Endothelial cell of umbilical vein (primary cell): ENCODE measurements at regions not wholly inside any gene's neighbourhood (a gene's known extent, or its start where the extent isn't known, plus 50 kb on each side); places are given as distances from the start of the nearest gene placed in this dataset.

Experiments
- BruUV-seq: library from RNA; stranded (reverse); fragments of 400-500 nt; replicated peaks from 2 replicates; lab custom pipeline; 2021; lab: Mats Ljungman, UMichigan
- CTCF ChIA-PET: fragments of 300-600, 350-600 bp; sonication (Branson Sonifier 250); formaldehyde crosslinking; loops from one replicate; lab custom pipeline; 2021; ENCODE audit warnings: antibody characterized with exemption, inconsistent platforms; lab: Charles Lee
- POLR2A ChIA-PET: fragments of 300-600, 350-600 bp; sonication (Branson Sonifier 250); formaldehyde crosslinking; loops from one replicate; lab custom pipeline; 2021; ENCODE audit warnings: antibody characterized with exemption, inconsistent platforms; lab: Charles Lee
- DNase-seq: peaks from one replicate; pipeline ENCODE4 v3.0.0-alpha.2; 2011; ENCODE audit warnings: low read depth, low spot score
- FAIRE-seq: peaks from 2 replicates; lab custom pipeline; 2011; peaks lifted over from hg19 to GRCh38; lab: Jason Lieb, UNC
- H2AFZ ChIP-seq: 2 replicates; pipeline ENCODE4 v1.6.0; 2012; ENCODE audit warnings: low read depth, low read length, control low read depth, inconsistent platforms
- H3K27ac ChIP-seq: 2 replicates; pipeline ENCODE4 v1.5.1; 2011; ENCODE audit warnings: low read depth, mild to moderate bottlenecking, control low read depth, low read length, moderate library complexity; ENCODE audit not compliant: insufficient read depth
- H3K27me3 ChIP-seq, 2 experiments: 2 replicates each; pipeline versions ENCODE4 v1.6.0 to v1.6.1; 2011; ENCODE audit warnings: low read length in 2 of 2, mixed read lengths in 1 of 2; ENCODE audit not compliant: control insufficient read depth in 2 of 2, insufficient read depth in 2 of 2
- H3K36me3 ChIP-seq, 2 experiments: 2 replicates in 1 of 2; 3 replicates in 1 of 2; pipeline ENCODE4 v1.5.1; 2011; ENCODE audit warnings: low read length in 2 of 2, mild to moderate bottlenecking in 1 of 2, moderate library complexity in 1 of 2; ENCODE audit not compliant: control insufficient read depth in 2 of 2, insufficient read depth in 2 of 2; ENCODE audit errors: extremely low read depth in 1 of 2
- H3K4me1 ChIP-seq: 3 replicates; pipeline ENCODE4 v1.5.1; 2011; ENCODE audit warnings: mild to moderate bottlenecking, low read length; ENCODE audit not compliant: control insufficient read depth, insufficient read depth; ENCODE audit errors: extremely low read depth
- H3K4me2 ChIP-seq: 2 replicates; pipeline ENCODE4 v1.6.1; 2011; ENCODE audit warnings: low read length, control low read depth, mixed read lengths; ENCODE audit not compliant: insufficient read depth
- H3K4me3 ChIP-seq, 3 experiments: fragments of 200-600 bp in 1 of 3; sonication (generic), shearing (Covaris generic) in 1 of 3; replicated peaks in 1 of 3; 2 replicates each; pipeline ENCODE4 v1.5.1; 2011 to 2016; ENCODE audit warnings: control low read depth in 3 of 3, low read length in 3 of 3, mild to moderate bottlenecking in 2 of 3, inconsistent platforms in 1 of 3, low read depth in 1 of 3, moderate library complexity in 1 of 3; ENCODE audit not compliant: insufficient read depth in 1 of 3
- H3K79me2 ChIP-seq: 2 replicates; pipeline ENCODE4 v1.6.0; 2012; ENCODE audit warnings: low read length, inconsistent platforms; ENCODE audit not compliant: control insufficient read depth, insufficient read depth
- H3K9ac ChIP-seq: replicated peaks from 2 replicates; pipeline ENCODE3; 2011; ENCODE audit warnings: low read length, control low read depth; ENCODE audit not compliant: insufficient read depth; ENCODE audit errors: extremely low read depth
- H3K9me1 ChIP-seq: replicated peaks from 3 replicates; pipeline ENCODE4 v1.6.0; 2011; ENCODE audit warnings: mild to moderate bottlenecking, low read length; ENCODE audit not compliant: control insufficient read depth, insufficient read depth; ENCODE audit errors: extremely low read depth
- H3K9me3 ChIP-seq: replicated peaks from 2 replicates; pipeline ENCODE4 v1.5.1; 2012; ENCODE audit warnings: low read length, inconsistent platforms; ENCODE audit not compliant: control insufficient read depth, insufficient read depth
- H4K20me1 ChIP-seq: replicated peaks from 2 replicates; pipeline ENCODE3; 2011; ENCODE audit warnings: mild to moderate bottlenecking, low read length; ENCODE audit not compliant: control insufficient read depth, insufficient read depth; ENCODE audit errors: extremely low read depth
- CTCF ChIP-seq, 2 donors: IDR thresholded peaks; 1 replicate in 1 of 2; 2 replicates in 1 of 2; pipeline ENCODE4 v1.5.1; 2011; ENCODE audit warnings: low read length in 2 of 2, mild to moderate bottlenecking in 2 of 2, moderate library complexity in 2 of 2, control low read depth in 1 of 2, inconsistent platforms in 1 of 2, low read depth in 1 of 2; ENCODE audit not compliant: insufficient read depth in 1 of 2; ENCODE audit errors: extremely low read depth in 1 of 2
- dilution Hi-C: fragments of 300-500 bp; cut with MboI; formaldehyde crosslinking; loops from one replicate; pipeline ENCODE4 v1.15.0; 2019; ENCODE audit warnings: low sequenced_read_pairs; ENCODE audit not compliant: extremely low pct_ligation_motif_present
- intact Hi-C: fragments of 100-400 bp; cut with micrococcal nuclease; formaldehyde crosslinking; loops from one replicate; pipeline ENCODE4 v1.10.0; 2022

- no peak overlapping the region for H2AFZ ChIP-seq
- no peaks in the 10 kb centered on the region for H3K79me2 ChIP-seq
- ChIA-PET POLR2A (no interaction called here), CTCF (interaction anchor here (1.2 to 1.5 kb wide), 2 partner anchors 10 to 161 kb away, joined by 3 read pairs; no protein-coding TSS in a partner anchor)
- TF ChIP-seq CTCF (IDR thresholded peaks at IDR 0.05; ENCODE audit: extremely low read depth in 1 of 2, insufficient read depth in 1 of 2, low read depth in 1 of 2, low read length in 2 of 2): no peak
- H3K9ac ChIP-seq: no peak overlapping the region
- H3K36me3 ChIP-seq: no peaks in the 10 kb centered on the region
- no peak overlapping the region for H3K27ac ChIP-seq
- no peaks in the 10 kb centered on the region for H3K9me3 ChIP-seq
- H3K4me3 ChIP-seq: no peak overlapping the region
- intact Hi-C loops (no loop called here), dilution Hi-C loops (no loop called here)
- DNase-seq (no peak), FAIRE-seq (no peak)
- H3K4me2 ChIP-seq: no peak overlapping the region
- no peaks in the 10 kb centered on the region for H3K9me1 ChIP-seq
- H3K4me1 ChIP-seq: no peaks in the 10 kb centered on the region
- BruUV-seq: no TSS peak
- no peaks in the 10 kb centered on the region for H4K20me1 ChIP-seq
- peaks cover 17 to 21% of the 10 kb centered on the region in 2 experiments for H3K27me3 ChIP-seq
Measured at GRCh38 chr5:112687306-112687705, 50.4 kb upstream of the APC start.
